Caco-2 (cell line): ENCODE measurements at regions not wholly inside any gene's neighbourhood (a gene's known extent, or its start where the extent isn't known, plus 50 kb on each side); places are given as distances from the start of the nearest gene placed in this dataset.

Experiments
- BruUV-seq: library from RNA; stranded (reverse); fragments of 400-500 nt; replicated peaks from 2 replicates; lab custom pipeline; 2021; lab: Mats Ljungman, UMichigan
- CTCF ChIA-PET: fragments of 300-600 bp; sonication (Branson Sonifier 250); formaldehyde crosslinking; loops from one replicate; lab custom pipeline; 2022; ENCODE audit warnings: antibody characterized with exemption; lab: Charles Lee
- POLR2A ChIA-PET: fragments of 300-600 bp; sonication (Branson Sonifier 250); formaldehyde crosslinking; loops from one replicate; lab custom pipeline; 2022; ENCODE audit warnings: antibody characterized with exemption; lab: Charles Lee
- DNase-seq, 2 experiments: peaks; one replicate each; pipeline versions ENCODE4 v3.0.0 to v3.0.0-alpha.2; 2020 to 2022
- H3K27me3 ChIP-seq: replicated peaks from 2 replicates; pipeline ENCODE4 v1.6.0; 2011; ENCODE audit warnings: low read length; ENCODE audit not compliant: control insufficient read depth, insufficient read depth
- H3K36me3 ChIP-seq: 2 replicates; pipeline ENCODE4 v1.5.1; 2011; ENCODE audit warnings: low read length; ENCODE audit not compliant: control insufficient read depth, insufficient read depth
- H3K4me1 ChIP-seq: fragments of 250-450 bp; sonication (Bioruptor Pico); 2 replicates; pipeline ENCODE4 v1.5.1; 2020; ENCODE audit warnings: mild to moderate bottlenecking
- H3K4me3 ChIP-seq: 2 replicates; pipeline ENCODE4 v1.5.1; 2011; ENCODE audit warnings: low read depth, mild to moderate bottlenecking, control low read depth, low read length
- H3K9me3 ChIP-seq: fragments of 250-450 bp; sonication (Bioruptor Pico); 2 replicates; pipeline ENCODE4 v1.5.1; 2020; ENCODE audit warnings: mild to moderate bottlenecking, moderate library complexity
- H3K27ac Mint-ChIP-seq: one replicate; pipeline ENCODE4 v1.8.0; 2022; ENCODE audit warnings: mixed read lengths; ENCODE audit not compliant: unreplicated experiment
- H3K27me3 Mint-ChIP-seq: one replicate; pipeline ENCODE4 v1.8.0; 2022; ENCODE audit warnings: mixed read lengths; ENCODE audit not compliant: insufficient read depth, unreplicated experiment
- H3K36me3 Mint-ChIP-seq: one replicate; pipeline ENCODE4 v1.8.0; 2022; ENCODE audit warnings: mild to moderate bottlenecking, mixed read lengths; ENCODE audit not compliant: insufficient read depth, unreplicated experiment
- H3K4me1 Mint-ChIP-seq: one replicate; pipeline ENCODE4 v1.8.0; 2022; ENCODE audit warnings: low read depth, mixed read lengths; ENCODE audit not compliant: unreplicated experiment
- H3K4me3 Mint-ChIP-seq: one replicate; pipeline ENCODE4 v1.8.0; 2022; ENCODE audit warnings: mild to moderate bottlenecking, moderate library complexity, mixed read lengths; ENCODE audit not compliant: unreplicated experiment
- H3K9me3 Mint-ChIP-seq: one replicate; pipeline ENCODE4 v1.8.0; 2022; ENCODE audit warnings: mixed read lengths; ENCODE audit not compliant: unreplicated experiment
- CTCF ChIP-seq, 2 experiments: fragments of 200-600 bp in 1 of 2; IDR thresholded peaks; 1 replicate in 1 of 2; 2 replicates in 1 of 2; pipeline versions ENCODE4 v1.5.1 to v1.8.0; 2011 to 2022; ENCODE audit warnings: antibody characterized with exemption in 1 of 2, control low read depth in 1 of 2, inconsistent platforms in 1 of 2, low read depth in 1 of 2, low read length in 1 of 2, mild to moderate bottlenecking in 1 of 2, moderate library complexity in 1 of 2; ENCODE audit not compliant: insufficient read depth in 1 of 2, severe bottlenecking in 1 of 2, unreplicated experiment in 1 of 2
- intact Hi-C: fragments of 100-400 bp; cut with micrococcal nuclease; formaldehyde crosslinking; loops from one replicate; pipeline ENCODE4 v1.10.0; 2022; ENCODE audit not compliant: unreplicated experiment

- intact Hi-C loops: no loop called here
- no peak overlapping the region for H3K4me3 ChIP-seq
- CTCF ChIA-PET: no interaction called here
- no peaks in the 10 kb centered on the region; the same call in 1 of the 2 replicates for H3K27me3 ChIP-seq
- Mint-ChIP-seq H3K4me3 (no peak overlapping the region), H3K27me3 (peaks cover 4% of the 10 kb centered on the region), H3K4me1 (no peaks in the 10 kb centered on the region), H3K9me3 (no peaks in the 10 kb centered on the region), H3K36me3 (no peaks in the 10 kb centered on the region), H3K27ac (no peak overlapping the region)
- DNase-seq: no peak
- no peak for TF ChIP-seq CTCF (IDR thresholded peaks at IDR 0.05; ENCODE audit: insufficient read depth in 1 of 2, low read depth in 1 of 2, low read length in 1 of 2, severe bottlenecking in 1 of 2, unreplicated experiment in 1 of 2)
- no TSS peak for BruUV-seq
- POLR2A ChIA-PET: no interaction called here
- no peaks in the 10 kb centered on the region for H3K4me1 ChIP-seq
- no peaks in the 10 kb centered on the region for H3K9me3 ChIP-seq
- H3K36me3 ChIP-seq: no peaks in the 10 kb centered on the region
Measured at GRCh38 chr2:117359266-117359914, 455.1 kb upstream of the DDX18 start.

- CTCF ChIA-PET: no interaction called here
- no peak overlapping the region for H3K4me3 ChIP-seq
- intact Hi-C loops: no loop called here
- no peaks in the 10 kb centered on the region for H3K36me3 ChIP-seq
- no TSS peak for BruUV-seq
- Mint-ChIP-seq H3K9me3 (no peaks in the 10 kb centered on the region), H3K4me3 (no peak overlapping the region), H3K27me3 (peaks cover 4% of the 10 kb centered on the region), H3K4me1 (no peaks in the 10 kb centered on the region), H3K27ac (no peak overlapping the region), H3K36me3 (no peaks in the 10 kb centered on the region)
- TF ChIP-seq CTCF (IDR thresholded peaks at IDR 0.05; ENCODE audit: insufficient read depth in 1 of 2, low read depth in 1 of 2, low read length in 1 of 2, severe bottlenecking in 1 of 2, unreplicated experiment in 1 of 2): no peak
- no peaks in the 10 kb centered on the region; the same call in 1 of the 2 replicates for H3K27me3 ChIP-seq
- no peak for DNase-seq
- no peaks in the 10 kb centered on the region for H3K9me3 ChIP-seq
- POLR2A ChIA-PET: no interaction called here
- no peaks in the 10 kb centered on the region for H3K4me1 ChIP-seq
Measured at GRCh38 chr2:117360586-117360985, 453.9 kb upstream of the DDX18 start.

- Mint-ChIP-seq H3K4me1 (no peaks in the 10 kb centered on the region), H3K27ac (no peak overlapping the region), H3K4me3 (no peak overlapping the region), H3K27me3 (no peaks in the 10 kb centered on the region), H3K36me3 (no peaks in the 10 kb centered on the region), H3K9me3 (no peaks in the 10 kb centered on the region)
- no peak overlapping the region for H3K4me3 ChIP-seq
- TF ChIP-seq CTCF (IDR thresholded peaks at IDR 0.05; ENCODE audit: insufficient read depth in 1 of 2, low read depth in 1 of 2, low read length in 1 of 2, severe bottlenecking in 1 of 2, unreplicated experiment in 1 of 2): no peak
- ChIA-PET POLR2A (no interaction called here), CTCF (no interaction called here)
- H3K27me3 ChIP-seq: no peaks in the 10 kb centered on the region
- BruUV-seq: no TSS peak
- intact Hi-C loops: no loop called here
- H3K9me3 ChIP-seq: no peaks in the 10 kb centered on the region
- H3K36me3 ChIP-seq: no peaks in the 10 kb centered on the region
- H3K4me1 ChIP-seq: no peaks in the 10 kb centered on the region
- no peak for DNase-seq
Measured at GRCh38 chr2:117378653-117379052, 435.8 kb upstream of the DDX18 start.
